ENCODE measurements at regions not wholly inside any gene's neighbourhood (a gene's known extent, or its start where the extent isn't known, plus 50 kb on each side); places are given as distances from the start of the nearest gene placed in this dataset.

- no peak overlapping the region for H3K27ac Mint-ChIP-seq (ENCODE audit: unreplicated experiment)
- H3K36me3 Mint-ChIP-seq (ENCODE audit: low read depth) = no peaks in the 10 kb centered on the region
- TF ChIP-seq CTCF (conservative IDR thresholded peaks at IDR 0.05) = no peak
- no peak overlapping the region for H3K4me3 Mint-ChIP-seq
- no peaks in the 10 kb centered on the region for H3K9me3 Mint-ChIP-seq
- no peak for DNase-seq (ENCODE audit: low read depth, low spot score)
- H3K27me3 Mint-ChIP-seq (ENCODE audit: low read depth) = no peaks in the 10 kb centered on the region
- H3K4me1 Mint-ChIP-seq = no peaks in the 10 kb centered on the region
Observed at GRCh38 chr1:88562991-88563390, 121.1 kb upstream of the PKN2 start.

- H3K27ac Mint-ChIP-seq (ENCODE audit: unreplicated experiment) = no peak overlapping the region
Observed at GRCh38 chr1:88566615-88567387, 117.3 kb upstream of the PKN2 start.

GRCh38 chr1:88571506-88571905 is 112.6 kb upstream of the PKN2 start:
- no peak for DNase-seq (ENCODE audit: low read depth, low spot score)
- Mint-ChIP-seq H3K4me3 (no peak overlapping the region), H3K4me1 (peaks cover 10% of the 10 kb centered on the region), H3K27me3 (ENCODE audit: low read depth) (no peaks in the 10 kb centered on the region), H3K36me3 (ENCODE audit: low read depth) (no peaks in the 10 kb centered on the region), H3K9me3 (no peaks in the 10 kb centered on the region), H3K27ac (ENCODE audit: unreplicated experiment) (no peak overlapping the region)
- TF ChIP-seq CTCF (conservative IDR thresholded peaks at IDR 0.05) = no peak

More at GRCh38 chr1:88566615-88567387, 117.3 kb upstream of the PKN2 start:
- no peaks in the 10 kb centered on the region for H3K27me3 Mint-ChIP-seq (ENCODE audit: low read depth)
- peaks cover 6% of the 10 kb centered on the region for H3K4me1 Mint-ChIP-seq
- H3K36me3 Mint-ChIP-seq (ENCODE audit: low read depth) = no peaks in the 10 kb centered on the region
- H3K4me3 Mint-ChIP-seq = no peak overlapping the region
- TF ChIP-seq CTCF (conservative IDR thresholded peaks at IDR 0.05) = no peak
- no peak for DNase-seq (ENCODE audit: low read depth, low spot score)
- H3K9me3 Mint-ChIP-seq = no peaks in the 10 kb centered on the region

- no peak for TF ChIP-seq CTCF (conservative IDR thresholded peaks at IDR 0.05)
- no peaks in the 10 kb centered on the region for H3K36me3 Mint-ChIP-seq (ENCODE audit: low read depth)
- H3K9me3 Mint-ChIP-seq = peaks cover 5% of the 10 kb centered on the region
- DNase-seq (ENCODE audit: low read depth, low spot score) = no peak
- H3K27ac Mint-ChIP-seq (ENCODE audit: unreplicated experiment) = no peak overlapping the region
- H3K4me3 Mint-ChIP-seq = no peak overlapping the region
- no peaks in the 10 kb centered on the region for H3K27me3 Mint-ChIP-seq (ENCODE audit: low read depth)
- H3K4me1 Mint-ChIP-seq = no peaks in the 10 kb centered on the region
Observed at GRCh38 chr1:88579598-88579997, 104.5 kb upstream of the PKN2 start.

- H3K27me3 Mint-ChIP-seq (ENCODE audit: low read depth) = peaks cover 2% of the 10 kb centered on the region
- H3K36me3 Mint-ChIP-seq (ENCODE audit: low read depth) = peaks cover 2% of the 10 kb centered on the region
- H3K27ac Mint-ChIP-seq (ENCODE audit: unreplicated experiment) = no peak overlapping the region
- H3K4me1 Mint-ChIP-seq = no peaks in the 10 kb centered on the region
- H3K9me3 Mint-ChIP-seq = peaks cover 7% of the 10 kb centered on the region
- no peak overlapping the region for H3K4me3 Mint-ChIP-seq
- no peak for TF ChIP-seq CTCF (conservative IDR thresholded peaks at IDR 0.05)
- no peak for DNase-seq (ENCODE audit: low read depth, low spot score)
Observed at GRCh38 chr1:88581703-88582102, 102.4 kb upstream of the PKN2 start.
